NCI-H1436 treated with DMSO at 0.1 percent for 48 hours (cell line): ENCODE measurements at regions not wholly inside any gene's neighbourhood (a gene's known extent, or its start where the extent isn't known, plus 50 kb on each side); places are given as distances from the start of the nearest gene placed in this dataset.
"Not testable (repeated sequence)": the region's sequence is repeated elsewhere in the genome, so short reads cannot be mapped to it uniquely, and the experiment has no call there.

Experiments used
- DNase-seq: peaks from one replicate; lab custom pipeline; 2025; lab: John Stamatoyannopoulos, UW

DNA sequence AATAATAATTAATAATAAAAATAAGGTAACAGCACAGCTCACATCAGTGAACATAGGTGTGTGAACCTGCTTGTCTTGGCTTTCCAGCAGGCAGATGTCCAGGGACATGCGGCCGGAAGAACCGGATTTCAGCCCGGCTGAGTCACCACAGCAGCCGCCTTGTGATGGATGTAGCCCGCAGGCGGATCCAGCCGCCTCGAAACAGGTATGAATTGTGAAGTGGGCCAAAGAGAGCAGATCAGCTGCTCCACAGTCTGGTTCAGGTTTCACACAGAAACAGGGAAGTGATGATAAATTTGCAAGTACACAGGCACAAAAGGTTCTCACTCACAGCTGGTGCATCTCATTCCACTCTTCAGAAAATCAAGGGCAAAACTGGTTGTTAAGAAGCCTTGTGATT lies 55.1 kb downstream of the ID4 start:
- peak; percentile 81 for DNase-seq

DNA sequence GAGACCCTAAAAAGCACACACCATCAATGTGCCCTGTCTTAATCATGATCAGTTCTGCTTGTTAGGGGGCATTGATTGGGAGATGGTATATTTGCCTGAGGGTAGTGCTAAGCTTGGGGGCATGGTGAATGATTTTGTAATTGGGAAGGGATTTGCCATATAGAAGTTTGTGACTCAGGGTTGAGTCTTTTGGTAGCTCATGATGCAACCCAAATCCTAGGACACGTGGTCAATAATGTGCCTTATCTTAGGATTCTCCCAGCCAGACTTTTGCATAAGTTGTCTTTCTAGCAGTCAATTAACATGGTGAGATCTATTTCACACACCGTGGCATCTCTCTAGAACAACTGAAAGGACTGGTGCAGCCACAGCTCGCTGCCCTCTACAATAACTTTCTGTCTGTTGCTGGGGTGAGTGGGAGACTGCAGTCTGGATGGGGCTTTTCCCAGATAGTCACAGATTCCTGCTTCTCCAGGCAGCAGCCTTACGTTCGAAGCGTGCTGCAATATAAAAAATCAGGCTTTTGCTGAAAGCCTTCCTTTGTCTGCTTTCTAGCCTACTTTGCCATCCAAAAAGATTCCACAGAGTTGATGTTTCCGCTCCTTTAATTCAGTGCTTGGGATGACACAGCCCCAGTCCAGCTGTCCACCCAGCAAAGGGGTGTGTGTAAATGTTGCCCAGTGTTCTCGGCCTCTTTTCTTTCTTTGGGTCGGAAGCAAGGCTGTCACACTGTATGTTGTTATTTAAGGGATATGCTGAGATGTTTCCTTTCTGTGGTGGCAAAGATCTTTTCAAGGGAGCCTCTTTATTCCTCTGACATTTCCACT lies 58.9 kb downstream of the ID4 start:
- no peak for DNase-seq

DNA sequence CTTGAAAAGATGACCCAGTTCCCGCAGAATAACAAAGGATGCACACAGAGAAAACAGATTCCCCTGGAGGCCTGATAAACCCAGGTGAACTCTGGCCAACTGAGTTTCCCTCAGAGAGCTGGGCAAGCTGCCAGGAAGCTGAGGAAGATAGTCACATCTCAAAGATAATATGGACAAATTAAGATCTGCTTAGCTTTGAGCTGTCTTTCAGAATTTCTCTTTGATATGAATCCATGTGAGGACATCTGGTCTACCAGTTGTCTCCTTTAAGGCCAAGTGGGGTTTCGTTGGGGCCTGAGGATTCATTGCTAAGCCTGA lies 59.5 kb downstream of the ID4 start:
- no peak for DNase-seq

DNA sequence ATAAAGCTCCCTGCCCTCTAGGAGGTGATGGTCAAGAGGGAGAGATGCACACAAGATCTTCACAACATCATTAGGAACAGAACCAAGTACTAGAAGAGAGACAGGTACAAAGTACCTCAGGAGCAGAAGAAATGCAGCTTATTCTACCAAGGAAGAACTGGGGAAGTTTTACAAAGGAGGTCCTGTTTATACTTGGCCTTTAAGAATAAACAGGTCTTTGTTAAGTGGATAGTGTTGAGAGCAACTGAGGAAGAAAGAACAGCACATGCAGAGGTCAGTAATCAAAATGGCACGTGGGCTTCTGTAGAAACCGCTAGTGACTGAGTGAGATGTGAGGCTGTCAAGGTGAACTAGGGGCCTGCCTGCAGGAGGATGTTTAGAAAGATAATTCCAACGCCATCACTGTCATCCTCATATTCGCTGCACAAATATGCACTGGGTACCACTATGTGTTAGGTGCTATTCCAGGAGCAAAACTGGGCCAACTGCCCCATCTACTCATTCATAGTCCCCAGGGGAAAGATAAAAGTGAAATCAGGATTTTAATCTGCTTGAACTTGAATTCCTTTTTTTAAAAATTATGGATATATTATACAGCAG lies 61.1 kb downstream of the ID4 start:
- DNase-seq = no peak

DNA sequence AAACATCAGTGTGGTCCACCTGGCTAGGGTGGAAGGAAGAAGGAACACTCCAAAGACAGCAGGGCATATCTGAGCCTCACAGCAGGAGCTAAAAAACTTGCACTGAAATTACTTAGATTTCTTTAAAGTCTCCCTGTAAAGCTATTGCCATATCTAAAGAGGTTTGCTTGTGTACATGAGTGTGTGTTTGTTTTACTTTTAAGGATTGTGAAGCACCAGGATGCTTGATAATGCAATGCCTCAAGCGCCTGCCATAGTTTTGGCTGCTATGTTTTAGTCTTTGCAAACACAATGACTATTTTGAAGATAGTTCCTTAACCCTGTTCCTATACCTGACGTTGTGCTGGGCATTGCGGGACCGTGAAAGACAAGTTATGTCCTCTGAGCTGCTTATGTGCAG lies 65.0 kb downstream of the ID4 start:
- DNase-seq = no peak

DNA sequence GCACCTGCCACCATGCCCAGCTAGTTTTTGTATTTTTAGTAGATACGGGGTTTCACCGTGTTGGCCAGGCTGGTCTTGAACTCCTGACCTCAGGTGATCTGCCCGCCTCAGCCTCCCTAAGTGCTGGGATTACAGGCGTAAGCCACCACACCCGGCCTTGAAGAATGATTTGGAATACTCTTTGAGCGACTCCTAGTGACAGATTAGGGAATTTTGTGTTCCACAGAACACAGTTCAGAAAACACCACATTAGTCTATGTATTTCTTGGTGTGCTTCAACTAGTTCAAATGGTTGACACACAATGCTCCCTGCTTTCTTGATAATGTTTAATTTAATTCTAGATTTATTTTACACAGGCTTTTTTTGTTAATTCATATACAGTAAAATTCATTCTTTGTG lies 67.2 kb downstream of the ID4 start:
- not testable (repeated sequence) for DNase-seq

DNA sequence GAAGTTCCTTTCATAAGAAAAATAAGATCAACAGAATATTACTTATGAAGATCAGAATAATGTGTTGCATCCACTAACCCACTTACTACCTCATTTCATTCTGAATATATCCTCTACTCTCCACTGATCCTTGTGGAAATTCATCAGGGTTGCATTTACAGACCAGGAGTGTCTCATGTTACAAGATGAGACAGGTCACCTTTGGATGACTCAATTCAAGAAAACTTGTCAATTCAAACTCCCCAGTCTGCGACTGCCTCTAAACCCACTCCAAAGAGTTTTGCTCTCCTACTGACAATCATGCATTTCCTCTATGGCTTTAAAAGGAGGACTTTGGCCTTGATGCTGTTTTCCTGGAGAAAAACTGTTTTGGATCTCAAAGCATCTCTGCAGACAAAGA lies 68.4 kb downstream of the ID4 start:
- no peak for DNase-seq

DNA sequence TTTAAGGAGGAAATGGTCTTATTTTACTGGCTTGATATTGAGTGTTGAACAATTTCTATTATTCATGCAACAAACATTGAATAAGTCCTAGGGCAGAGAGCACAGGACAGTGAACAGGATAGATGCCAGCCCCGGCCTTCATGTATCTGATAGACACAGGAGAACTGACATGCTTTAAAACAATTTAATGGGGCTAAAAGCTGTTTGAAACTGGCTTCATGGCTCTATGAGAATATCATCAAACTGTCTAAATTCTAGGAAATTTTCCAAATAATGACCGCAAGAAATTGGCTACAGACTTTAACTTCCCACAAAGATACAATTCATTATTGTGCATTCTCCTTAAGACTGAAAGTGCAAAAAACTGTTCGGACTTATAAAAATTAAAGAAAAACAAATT lies 69.0 kb downstream of the ID4 start:
- no peak for DNase-seq

DNA sequence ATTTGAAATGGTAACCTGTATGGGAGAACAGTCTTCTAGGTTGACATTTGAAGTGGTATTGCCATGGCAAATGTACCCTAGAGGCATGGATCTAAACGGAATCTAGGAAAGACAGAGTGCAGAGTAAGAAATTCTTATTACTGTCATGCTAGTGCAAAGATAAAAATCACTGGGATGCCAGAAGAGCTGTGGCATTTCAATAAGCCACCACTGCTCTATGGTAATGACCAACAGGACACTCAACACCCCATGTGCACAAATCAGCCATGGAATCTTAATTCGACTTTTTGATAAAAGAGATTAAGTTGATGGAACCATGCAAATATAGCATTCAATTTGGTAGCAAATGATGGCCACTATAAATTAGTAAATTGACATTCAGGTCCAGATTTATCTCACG lies 74.1 kb downstream of the ID4 start:
- DNase-seq = no peak

DNA sequence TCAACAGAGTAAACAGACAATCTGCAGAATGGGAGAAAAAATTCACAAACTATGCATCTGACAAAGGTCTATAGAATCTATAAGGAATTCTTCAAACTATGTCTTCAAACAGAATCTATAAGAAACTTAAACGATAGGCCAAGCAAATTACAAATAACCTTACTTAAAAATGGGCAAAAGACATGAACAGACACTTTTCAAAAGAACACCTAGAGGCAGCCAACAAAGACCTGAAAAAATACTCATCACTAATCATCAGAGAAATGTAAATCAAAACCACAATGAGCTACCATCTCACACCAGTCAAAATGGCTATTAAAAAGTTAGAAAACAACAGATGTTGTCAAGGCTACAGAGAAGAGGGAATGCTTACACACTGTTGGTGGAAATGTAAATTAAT lies 81.3 kb downstream of the ID4 start:
- no peak for DNase-seq

DNA sequence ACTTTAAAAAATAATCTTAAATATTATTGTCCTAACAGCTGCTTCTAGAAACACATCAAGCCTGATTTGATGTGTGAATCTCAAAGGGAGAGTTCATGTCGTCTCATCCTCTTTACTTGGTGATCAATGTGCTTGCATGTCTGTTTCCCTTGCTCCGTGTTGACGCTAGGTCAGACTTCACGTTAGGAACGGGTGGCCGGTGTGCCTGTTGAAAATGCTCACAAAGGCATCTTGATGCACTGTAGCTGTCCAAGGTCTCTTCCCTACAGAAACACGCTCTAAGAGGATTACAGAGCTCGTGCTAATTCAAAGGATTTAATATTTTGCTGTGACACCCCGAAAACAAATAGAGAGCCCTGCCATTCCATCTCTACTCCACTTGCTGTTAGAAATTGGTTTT lies 84.6 kb downstream of the ID4 start:
- no peak for DNase-seq

DNA sequence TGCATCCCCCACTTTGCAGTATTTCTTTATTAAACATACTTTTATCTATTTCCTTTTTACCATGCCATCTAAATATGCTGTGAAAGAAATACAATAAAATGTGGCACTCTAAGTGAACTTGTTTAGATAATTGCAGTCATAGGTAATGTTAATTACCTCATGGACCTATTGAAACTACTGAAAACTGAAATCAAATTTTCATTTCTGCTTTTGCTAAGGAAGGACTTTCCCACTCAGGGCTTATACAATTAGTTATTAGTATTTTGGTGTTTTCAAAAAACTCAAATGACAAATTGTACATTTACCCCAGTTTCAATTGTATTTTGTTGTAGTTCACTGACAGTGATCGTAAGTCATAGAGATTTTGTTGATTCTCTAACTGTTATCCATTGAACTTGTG lies 88.4 kb downstream of the ID4 start:
- no peak for DNase-seq

DNA sequence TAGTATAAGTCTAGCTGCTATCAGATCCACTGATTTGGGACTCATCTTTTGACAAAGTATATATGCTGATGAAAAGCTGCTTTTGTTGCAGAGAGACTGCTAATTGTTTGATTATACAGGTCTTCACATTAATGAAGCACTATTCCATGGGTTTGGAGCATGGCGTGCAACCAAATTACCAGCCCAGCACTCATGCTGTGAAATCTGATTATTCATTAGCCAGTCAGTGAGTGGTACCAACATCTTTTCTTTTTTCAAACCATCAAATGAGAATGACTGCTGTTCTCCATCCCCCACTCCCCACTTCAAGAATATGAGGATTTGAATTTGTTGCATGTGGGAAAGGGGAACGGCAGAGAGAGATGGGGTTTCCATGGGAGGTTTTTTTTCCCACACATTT lies 91.3 kb downstream of the ID4 start:
- no peak for DNase-seq

DNA sequence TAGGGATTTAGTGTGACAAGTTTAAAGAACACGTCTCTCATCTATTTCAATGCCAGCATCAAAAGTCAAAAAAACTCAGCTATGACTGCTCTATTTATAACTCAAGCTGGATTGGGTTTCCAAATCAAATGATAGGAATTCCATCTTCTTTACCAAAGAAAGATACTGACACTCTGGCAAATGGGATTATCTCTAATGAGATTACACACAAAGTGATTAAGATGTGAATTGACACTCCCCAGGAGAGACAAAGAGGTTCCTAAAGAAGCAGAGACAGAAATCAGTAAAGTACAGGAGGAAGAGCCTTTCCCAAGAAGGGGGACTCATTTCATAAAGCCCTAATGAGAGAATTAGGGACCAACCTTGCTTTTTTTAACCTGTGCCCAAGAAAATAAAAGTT lies 92.1 kb downstream of the ID4 start:
- DNase-seq = no peak

DNA sequence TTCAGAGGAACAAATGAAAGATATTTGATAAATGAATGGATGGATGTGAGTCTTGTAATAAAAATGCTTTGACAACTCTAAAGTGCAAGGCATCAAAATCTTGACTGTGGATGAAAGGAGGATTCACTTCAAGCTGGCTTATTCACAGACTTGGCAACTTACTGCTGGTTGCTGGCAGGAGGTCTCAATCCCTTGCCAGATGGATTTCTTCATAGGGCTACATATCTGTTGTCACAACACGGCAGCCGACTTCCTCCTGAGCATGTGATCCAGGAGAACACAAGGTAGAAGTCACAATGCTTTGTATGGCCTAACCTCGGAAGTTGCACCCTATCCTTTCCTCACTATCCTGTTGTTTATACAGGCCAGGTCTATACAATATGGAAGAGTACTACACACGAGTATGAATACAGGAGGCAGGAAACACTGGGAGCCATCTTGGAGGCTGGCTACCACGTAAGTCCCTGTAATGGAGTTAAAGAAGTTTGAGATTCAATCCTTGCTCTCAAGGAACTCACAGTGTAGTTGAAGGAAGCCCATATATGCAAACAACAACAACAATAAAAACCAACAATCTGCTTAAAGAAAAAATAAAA lies 97.9 kb downstream of the ID4 start:
- no peak for DNase-seq

DNA sequence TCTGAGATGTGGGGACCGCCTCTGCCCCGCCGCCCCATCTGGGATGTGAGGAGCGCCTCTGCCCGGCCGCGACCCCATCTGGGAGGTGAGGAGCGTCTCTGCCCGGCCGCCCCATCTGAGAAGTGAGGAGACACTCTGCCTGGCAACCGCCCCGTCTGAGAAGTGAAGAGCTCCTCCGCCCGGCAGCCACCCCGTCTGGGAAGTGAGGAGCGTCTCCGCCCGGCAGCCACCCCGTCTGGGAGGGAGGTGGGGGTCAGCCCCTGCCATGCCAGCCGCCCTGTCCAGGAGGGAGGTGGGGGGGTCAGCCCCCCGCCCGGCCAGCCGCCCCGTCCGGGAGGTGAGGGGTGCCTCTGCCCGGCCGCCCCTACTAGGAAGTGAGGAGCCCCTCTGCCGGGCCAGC lies 102.2 kb downstream of the ID4 start:
- not testable (repeated sequence) for DNase-seq

DNA sequence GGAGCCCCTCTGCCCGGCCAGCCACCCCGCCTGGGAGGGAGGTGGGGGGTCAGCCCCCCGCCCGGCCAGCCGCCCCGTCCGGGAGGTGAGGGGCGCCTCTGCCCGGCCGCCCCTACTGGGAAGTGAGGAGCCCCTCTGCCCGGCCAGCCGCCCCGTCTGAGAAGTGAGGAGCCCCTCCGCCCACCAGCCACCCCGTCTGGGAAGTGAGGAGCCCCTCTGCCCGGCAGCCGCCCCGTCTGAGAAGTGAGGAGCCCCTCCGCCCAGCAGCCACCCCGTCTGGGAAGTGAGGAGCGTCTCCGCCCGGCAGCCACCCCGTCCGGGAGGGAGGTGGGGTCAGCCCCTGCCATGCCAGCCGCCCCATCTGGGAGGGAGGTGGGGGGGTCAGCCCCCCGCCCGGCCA lies 102.8 kb downstream of the ID4 start:
- not testable (repeated sequence) for DNase-seq

DNA sequence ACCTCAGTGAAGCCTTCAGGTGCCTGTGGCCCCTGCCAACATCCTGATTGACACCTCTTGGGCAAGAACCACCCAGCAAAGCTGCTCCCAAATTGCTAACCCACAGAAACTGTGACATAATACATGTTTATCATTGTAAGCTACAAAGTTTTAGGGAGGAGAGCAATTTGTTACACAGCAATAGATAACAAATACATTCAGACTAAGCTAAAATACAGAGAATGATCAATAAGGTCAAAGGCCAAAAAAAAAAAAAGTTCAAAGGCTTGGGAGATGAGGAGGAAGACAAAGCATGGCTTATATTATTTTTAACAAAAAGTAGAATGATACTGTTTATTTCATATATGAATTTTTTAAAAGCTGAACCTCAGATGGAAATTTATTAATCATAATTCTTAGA lies 105.9 kb downstream of the ID4 start:
- no peak for DNase-seq

DNA sequence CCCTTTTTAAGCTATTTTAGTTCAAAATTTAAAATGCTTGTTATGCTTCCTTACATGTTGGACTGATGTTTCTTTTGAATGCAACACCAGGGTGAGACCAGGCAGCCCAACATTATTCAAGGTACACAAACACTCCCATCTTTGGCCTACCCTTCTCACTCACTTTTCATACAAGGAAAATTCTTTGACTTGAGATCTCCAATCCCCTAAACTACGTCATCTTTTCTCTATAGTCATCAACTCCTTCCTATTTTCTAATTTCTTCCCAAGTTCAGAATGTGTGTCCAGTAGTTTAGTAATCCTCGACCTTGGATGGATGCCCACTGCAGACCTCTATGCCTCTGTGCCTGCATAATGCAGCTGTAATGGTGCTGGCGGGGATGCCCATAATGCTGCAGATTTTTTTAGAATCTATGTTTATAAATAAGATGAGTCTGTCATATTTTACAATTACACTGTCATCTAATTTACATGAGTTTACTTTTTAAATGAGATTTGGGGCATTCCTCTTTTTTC lies 108.7 kb downstream of the ID4 start:
- no peak for DNase-seq

DNA sequence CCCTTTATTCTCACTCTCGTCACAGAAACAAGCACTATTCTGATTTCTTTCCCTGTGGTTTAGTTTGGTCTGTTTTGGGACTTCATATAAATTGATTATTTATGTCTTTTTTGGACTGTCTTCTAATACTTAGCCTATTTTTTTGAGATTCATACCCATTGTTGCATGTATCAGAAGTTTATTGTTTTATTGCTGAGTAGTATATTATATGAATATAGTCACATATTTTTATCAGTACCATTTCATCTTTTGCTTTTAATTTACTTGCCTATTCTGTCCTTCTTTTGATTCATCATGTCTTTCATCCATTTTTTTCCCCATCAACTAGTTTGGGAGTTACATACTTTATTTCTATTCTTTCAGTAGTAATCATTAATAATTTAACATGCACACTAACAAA lies 112.0 kb downstream of the ID4 start:
- no peak for DNase-seq

DNA sequence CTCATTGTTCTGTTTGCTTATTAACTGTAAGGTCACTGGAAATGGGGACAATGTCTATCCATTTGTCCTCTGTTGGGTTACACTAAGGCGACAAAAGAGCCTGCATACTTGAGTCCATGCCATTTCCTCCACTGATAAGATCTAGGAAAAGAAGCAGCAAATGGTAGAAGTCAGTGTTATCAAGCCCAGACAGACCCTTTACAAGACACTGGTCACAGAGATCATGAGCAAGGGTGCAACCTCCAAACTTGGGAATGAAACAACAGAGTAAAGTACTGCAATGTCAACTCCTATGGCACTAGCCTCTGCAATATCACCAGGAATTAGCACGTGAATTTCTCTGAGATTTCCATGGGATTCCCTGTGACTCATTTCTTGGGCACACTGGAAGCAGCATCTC lies 126.9 kb downstream of the ID4 start:
- no peak for DNase-seq

DNA sequence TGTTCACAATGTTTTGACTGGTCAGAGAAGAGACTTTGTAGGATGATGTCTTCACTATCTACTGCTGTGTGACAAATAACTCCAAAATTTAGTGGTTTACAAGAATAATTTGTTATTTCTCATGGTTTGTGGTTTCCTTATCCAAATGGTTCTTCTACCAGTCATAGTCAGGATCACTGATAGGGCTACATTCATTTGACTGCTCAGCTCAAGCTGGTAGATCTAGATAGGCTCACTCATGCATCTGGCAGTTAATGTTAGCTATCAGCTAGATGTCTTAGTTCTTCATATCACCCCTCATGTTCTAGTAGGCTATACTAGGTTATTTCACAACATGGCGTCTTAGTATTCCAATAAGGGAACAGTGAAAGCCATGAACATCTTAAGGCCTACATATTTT lies 131.0 kb downstream of the ID4 start:
- no peak for DNase-seq

DNA sequence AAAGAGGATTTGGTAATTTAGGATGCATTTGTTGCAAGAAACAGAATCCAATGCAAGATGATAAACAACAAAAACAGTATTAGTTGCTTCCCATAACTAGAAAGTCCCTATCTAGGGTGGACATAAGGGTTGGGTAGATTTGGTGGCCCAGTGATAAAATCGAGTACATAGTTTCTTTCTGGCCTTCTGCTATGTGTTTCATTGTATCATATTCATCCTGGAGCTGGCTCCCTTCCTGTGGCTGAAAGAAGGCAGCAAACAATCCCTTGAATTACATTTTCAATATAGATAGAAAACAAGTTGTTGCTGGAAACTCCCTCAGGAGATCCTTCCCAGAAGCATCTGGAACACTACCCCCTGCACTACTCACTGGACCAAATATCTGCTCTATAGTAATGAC lies 135.1 kb downstream of the ID4 start:
- no peak for DNase-seq
